Neural progenitor cell (in vitro differentiated cells): ENCODE measurements at regions not wholly inside any gene's neighbourhood (a gene's known extent, or its start where the extent isn't known, plus 50 kb on each side); places are given as distances from the start of the nearest gene placed in this dataset.

ENCODE experiments used
- DNase-seq: peaks from one replicate; pipeline ENCODE4 v3.0.0-alpha.2; 2016; ENCODE audit warnings: low spot score
- H2AFZ ChIP-seq: fragments of 200-600 bp; sonication (generic); replicated peaks from 2 replicates; pipeline ENCODE4 v1.6.1; 2016; ENCODE audit warnings: antibody characterized with exemption
- H3F3A ChIP-seq: fragments of 200-600 bp; sonication (generic); 2 replicates; pipeline ENCODE4 v1.6.1; 2016; ENCODE audit warnings: antibody characterized with exemption, low read depth
- H3K27ac ChIP-seq: fragments of 200-600 bp; sonication (generic); 2 replicates; pipeline ENCODE4 v1.5.1; 2016; ENCODE audit warnings: mild to moderate bottlenecking
- H3K27me3 ChIP-seq: fragments of 200-600 bp; sonication (generic); 2 replicates; pipeline ENCODE4 v1.6.1; 2016; ENCODE audit warnings: mild to moderate bottlenecking, moderate library complexity
- H3K36me3 ChIP-seq: fragments of 200-600 bp; sonication (generic); 2 replicates; pipeline ENCODE4 v1.5.1; 2016
- H3K4me1 ChIP-seq: fragments of 200-600 bp; sonication (generic); 2 replicates; pipeline ENCODE4 v1.6.1; 2016; ENCODE audit warnings: mixed run types
- H3K4me2 ChIP-seq: fragments of 200-600 bp; sonication (generic); 2 replicates; pipeline ENCODE4 v1.6.1; 2016
- H3K4me3 ChIP-seq: fragments of 200-600 bp; sonication (generic); 2 replicates; pipeline ENCODE4 v1.5.1; 2016
- H3K79me2 ChIP-seq: fragments of 200-600 bp; sonication (generic); 2 replicates; pipeline ENCODE4 v1.6.1; 2016; ENCODE audit warnings: low read depth
- H3K9ac ChIP-seq: fragments of 200-600 bp; sonication (generic); 2 replicates; pipeline ENCODE4 v1.6.1; 2016
- H3K9me3 ChIP-seq: fragments of 200-600 bp; sonication (generic); 2 replicates; pipeline ENCODE4 v1.5.1; 2016; ENCODE audit warnings: low read depth
- H4K20me1 ChIP-seq: fragments of 200-600 bp; sonication (generic); 2 replicates; pipeline ENCODE4 v1.6.1; 2016; ENCODE audit warnings: low read depth
- H3K27ac Mint-ChIP-seq: 3 replicates; pipeline ENCODE4 v1.8.0; 2021; ENCODE audit warnings: mixed read lengths
- H3K27me3 Mint-ChIP-seq: 2 replicates; pipeline ENCODE4 v1.8.0; 2022; ENCODE audit warnings: low read depth, mild to moderate bottlenecking, inconsistent platforms, moderate library complexity, mixed read lengths; ENCODE audit not compliant: insufficient read depth
- H3K36me3 Mint-ChIP-seq: 3 replicates; pipeline ENCODE4 v1.8.0; 2021; ENCODE audit warnings: mixed read lengths
- H3K4me1 Mint-ChIP-seq: 3 replicates; pipeline ENCODE4 v1.8.0; 2021; ENCODE audit warnings: mixed read lengths
- H3K4me3 Mint-ChIP-seq: 3 replicates; pipeline ENCODE4 v1.8.0; 2021; ENCODE audit warnings: mild to moderate bottlenecking, moderate library complexity, mixed read lengths
- H3K9me3 Mint-ChIP-seq: 3 replicates; pipeline ENCODE4 v1.8.0; 2020; ENCODE audit warnings: mixed read lengths
- EZH2 ChIP-seq: fragments of 200-600 bp; sonication (generic); IDR thresholded peaks from 2 replicates; pipeline ENCODE4 v1.6.1; 2017; ENCODE audit warnings: antibody characterized with exemption, mild to moderate bottlenecking, moderate library complexity
- EZH2phosphoT487 ChIP-seq: fragments of 200-600 bp; sonication (generic); IDR thresholded peaks from 2 replicates; pipeline ENCODE4 v1.6.1; 2017; ENCODE audit warnings: antibody characterized with exemption
- TF ChIP-seq, protein P1 (sequence below): fragments of 200-600 bp; sonication (generic); IDR thresholded peaks from 2 replicates; pipeline ENCODE4 v1.5.1; 2017; ENCODE audit warnings: antibody characterized with exemption, mild to moderate bottlenecking

GRCh38 chr17:70774339-70775117 is 605.2 kb downstream of the KCNJ2 start:
- H3K4me3 Mint-ChIP-seq: no peak overlapping the region
- no peaks in the 10 kb centered on the region for H4K20me1 ChIP-seq
- TF ChIP-seq, protein P1, sequence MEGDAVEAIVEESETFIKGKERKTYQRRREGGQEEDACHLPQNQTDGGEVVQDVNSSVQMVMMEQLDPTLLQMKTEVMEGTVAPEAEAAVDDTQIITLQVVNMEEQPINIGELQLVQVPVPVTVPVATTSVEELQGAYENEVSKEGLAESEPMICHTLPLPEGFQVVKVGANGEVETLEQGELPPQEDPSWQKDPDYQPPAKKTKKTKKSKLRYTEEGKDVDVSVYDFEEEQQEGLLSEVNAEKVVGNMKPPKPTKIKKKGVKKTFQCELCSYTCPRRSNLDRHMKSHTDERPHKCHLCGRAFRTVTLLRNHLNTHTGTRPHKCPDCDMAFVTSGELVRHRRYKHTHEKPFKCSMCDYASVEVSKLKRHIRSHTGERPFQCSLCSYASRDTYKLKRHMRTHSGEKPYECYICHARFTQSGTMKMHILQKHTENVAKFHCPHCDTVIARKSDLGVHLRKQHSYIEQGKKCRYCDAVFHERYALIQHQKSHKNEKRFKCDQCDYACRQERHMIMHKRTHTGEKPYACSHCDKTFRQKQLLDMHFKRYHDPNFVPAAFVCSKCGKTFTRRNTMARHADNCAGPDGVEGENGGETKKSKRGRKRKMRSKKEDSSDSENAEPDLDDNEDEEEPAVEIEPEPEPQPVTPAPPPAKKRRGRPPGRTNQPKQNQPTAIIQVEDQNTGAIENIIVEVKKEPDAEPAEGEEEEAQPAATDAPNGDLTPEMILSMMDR: no peak
- no peak for TF ChIP-seq EZH2
- no peak for TF ChIP-seq EZH2phosphoT487

DNA sequence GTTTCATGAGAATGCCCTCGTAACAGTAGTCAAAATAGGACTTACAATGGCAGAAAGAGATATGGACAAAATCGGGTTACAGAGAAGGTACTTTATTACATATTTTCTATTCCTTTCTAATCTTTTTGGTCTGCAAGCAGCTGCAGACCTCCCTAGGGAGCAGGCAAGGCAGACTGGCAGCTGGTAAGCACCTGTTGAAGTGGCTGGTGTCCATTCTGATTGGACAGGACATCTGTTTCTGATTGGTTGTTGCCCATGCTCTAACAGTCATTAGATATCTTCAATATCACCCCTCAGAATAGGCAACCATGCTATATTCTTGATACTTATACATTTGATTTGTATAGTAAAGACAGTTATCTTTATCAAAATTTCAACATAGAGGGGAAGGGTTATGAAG is 606.3 kb downstream of the KCNJ2 start:
- H2AFZ ChIP-seq: no peak overlapping the region
- no peaks in the 10 kb centered on the region for H3K36me3 ChIP-seq
- Mint-ChIP-seq H3K27me3 (no peaks in the 10 kb centered on the region), H3K4me3 (no peak overlapping the region), H3K36me3 (no peaks in the 10 kb centered on the region), H3K27ac (no peak overlapping the region), H3K9me3 (no peaks in the 10 kb centered on the region), H3K4me1 (peaks cover 22% of the 10 kb centered on the region)
- no peak overlapping the region for H3K4me2 ChIP-seq
- no peak for DNase-seq
- H3K79me2 ChIP-seq: no peaks in the 10 kb centered on the region
- TF ChIP-seq EZH2: no peak
- TF ChIP-seq, protein P1: no peak
- no peak for TF ChIP-seq EZH2phosphoT487
- H3F3A ChIP-seq: no peaks in the 10 kb centered on the region
- no peaks in the 10 kb centered on the region for H3K9me3 ChIP-seq
- H4K20me1 ChIP-seq: no peaks in the 10 kb centered on the region
- no peak overlapping the region for H3K4me3 ChIP-seq
- H3K27me3 ChIP-seq: no peaks in the 10 kb centered on the region
- no peak overlapping the region for H3K9ac ChIP-seq
- H3K27ac ChIP-seq: no peak overlapping the region
- no peaks in the 10 kb centered on the region for H3K4me1 ChIP-seq

More at GRCh38 chr17:70774339-70775117, 605.2 kb downstream of the KCNJ2 start:
- no peak overlapping the region for H3K4me2 ChIP-seq
- no peaks in the 10 kb centered on the region for H3K9me3 ChIP-seq
- peaks cover 2% of the 10 kb centered on the region for H3K36me3 Mint-ChIP-seq
- no peaks in the 10 kb centered on the region for H3K36me3 ChIP-seq
- no peaks in the 10 kb centered on the region for H3K27me3 ChIP-seq
- H3K4me1 Mint-ChIP-seq: peaks cover 29% of the 10 kb centered on the region
- no peaks in the 10 kb centered on the region for H3F3A ChIP-seq
- H3K79me2 ChIP-seq: no peaks in the 10 kb centered on the region
- H2AFZ ChIP-seq: no peak overlapping the region
- peaks cover 3% of the 10 kb centered on the region for H3K9me3 Mint-ChIP-seq
- H3K4me1 ChIP-seq: no peaks in the 10 kb centered on the region
- no peak overlapping the region for H3K27ac ChIP-seq
- H3K9ac ChIP-seq: no peak overlapping the region
- no peak overlapping the region for H3K27ac Mint-ChIP-seq
- DNase-seq: no peak
- no peaks in the 10 kb centered on the region for H3K27me3 Mint-ChIP-seq
- H3K4me3 ChIP-seq: no peak overlapping the region

DNA sequence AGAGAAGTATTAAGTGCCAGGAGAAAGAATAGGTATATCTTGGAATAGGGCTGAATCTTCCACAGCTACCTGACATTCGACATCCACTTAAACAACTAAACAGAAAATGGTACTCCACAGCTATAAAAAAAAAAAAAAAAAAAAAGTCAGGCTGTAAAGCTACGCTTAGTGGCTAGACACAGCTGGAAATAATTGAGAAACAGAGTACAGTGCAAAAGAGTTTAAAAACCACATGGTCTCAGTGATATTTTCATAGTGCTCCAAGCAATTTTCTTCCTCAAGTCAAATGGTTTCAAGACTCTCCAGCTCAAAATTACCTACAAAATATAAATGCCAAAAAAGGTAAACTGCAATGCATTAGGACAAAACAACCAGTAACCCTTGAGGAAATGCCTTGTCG is 607.1 kb downstream of the KCNJ2 start:
- H3K79me2 ChIP-seq: no peaks in the 10 kb centered on the region
- no peak overlapping the region for H3K4me3 Mint-ChIP-seq
- no peak overlapping the region for H3K27ac Mint-ChIP-seq
- no peaks in the 10 kb centered on the region for H3K36me3 Mint-ChIP-seq
- H3K4me2 ChIP-seq: no peak overlapping the region
- no peak overlapping the region for H3K4me3 ChIP-seq
- no peak overlapping the region for H2AFZ ChIP-seq
- H3F3A ChIP-seq: no peaks in the 10 kb centered on the region
- TF ChIP-seq EZH2 (no peak), EZH2phosphoT487 (no peak)
- TF ChIP-seq, protein P1: no peak
- no peak overlapping the region for H3K9ac ChIP-seq
- no peaks in the 10 kb centered on the region for H3K4me1 ChIP-seq
- no peak overlapping the region for H3K27ac ChIP-seq
- H3K36me3 ChIP-seq: no peaks in the 10 kb centered on the region
- peaks cover 18% of the 10 kb centered on the region for H3K4me1 Mint-ChIP-seq
- no peaks in the 10 kb centered on the region for H3K9me3 Mint-ChIP-seq
- no peaks in the 10 kb centered on the region for H4K20me1 ChIP-seq
- DNase-seq: no peak
- H3K9me3 ChIP-seq: no peaks in the 10 kb centered on the region
- no peaks in the 10 kb centered on the region for H3K27me3 Mint-ChIP-seq
- no peaks in the 10 kb centered on the region for H3K27me3 ChIP-seq
